K562 (cell line): ENCODE measurements at regions not wholly inside any gene's neighbourhood (a gene's known extent, or its start where the extent isn't known, plus 50 kb on each side); places are given as distances from the start of the nearest gene placed in this dataset.

Source experiments
- CBFA2T3 ChIP-seq: fragments of 450-650 bp; IDR thresholded peaks from 2 replicates; pipeline ENCODE4 v1.6.1; 2017
- DPF2 ChIP-seq: fragments of 450-650 bp; IDR thresholded peaks from 2 replicates; pipeline ENCODE4 v1.6.1; 2016
- EP300 ChIP-seq: IDR thresholded peaks from 2 replicates; pipeline ENCODE4 v1.6.1; 2012; ENCODE audit warnings: low read length, improper control_type of control experiment
- GATAD2A ChIP-seq: fragments of 450-650 bp; IDR thresholded peaks from 2 replicates; pipeline ENCODE4 v1.6.1; 2017
- MAZ ChIP-seq, 2 experiments: fragments of 450-650 bp in 1 of 2; sonication (generic) in 1 of 2; formaldehyde crosslinking; IDR thresholded peaks in 1 of 2; conservative IDR thresholded peaks in 1 of 2; 2 replicates each; pipeline versions ENCODE4 v1.4.0 to v1.5.0; 2020; ENCODE audit warnings: mild to moderate bottlenecking in 1 of 2, missing genetic modification reagents in 1 of 2
- NCOR1 ChIP-seq: fragments of 450-650 bp; IDR thresholded peaks from 2 replicates; pipeline ENCODE4 v1.6.1; 2016; ENCODE audit warnings: mild to moderate bottlenecking, moderate library complexity
- NFIC ChIP-seq: fragments of 450-650 bp; IDR thresholded peaks from 2 replicates; pipeline ENCODE4 v1.6.1; 2017; ENCODE audit warnings: mild to moderate bottlenecking, inconsistent platforms
- TCF3 ChIP-seq: sonication (generic); formaldehyde crosslinking; IDR thresholded peaks from 2 replicates; pipeline ENCODE4 v1.4.0; 2020; ENCODE audit warnings: mild to moderate bottlenecking, missing genetic modification reagents
- TEAD4 ChIP-seq, 2 experiments: sonication (generic) in 1 of 2; formaldehyde crosslinking in 1 of 2; IDR thresholded peaks; 2 replicates each; pipeline versions ENCODE4 v1.6.1 to v1.8.0; 2012 to 2022; ENCODE audit warnings: borderline replicate concordance in 1 of 2, inconsistent platforms in 1 of 2, low read length in 1 of 2, mild to moderate bottlenecking in 1 of 2, missing genetic modification reagents in 1 of 2
- TRIM24 ChIP-seq, 2 experiments: fragments of 450-650 bp; IDR thresholded peaks; 2 replicates each; pipeline ENCODE4 v1.6.1; 2016
- ZNF23 ChIP-seq: fragments of 250-450 bp; sonication (Bioruptor Pico); IDR thresholded peaks from 2 replicates; pipeline ENCODE4 v1.4.0; 2020; ENCODE audit warnings: mild to moderate bottlenecking
- ZNF354B ChIP-seq: fragments of 250-450 bp; sonication (Bioruptor Pico); IDR thresholded peaks from 2 replicates; pipeline ENCODE4 v1.4.0; 2020
- ZNF766 ChIP-seq: fragments of 200-800 bp; sonication (Bioruptor generic); conservative IDR thresholded peaks from 2 replicates; pipeline ENCODE4 v1.6.1; 2016; ENCODE audit warnings: missing genetic modification characterization, missing compliant biosample characterization
- TF ChIP-seq, protein P1 (sequence below), 3 experiments: fragments of 200-800 bp in 1 of 3; fragments of 250-450 bp in 1 of 3; fragments of 450-650 bp in 1 of 3; sonication (Bioruptor Pico) in 1 of 3; sonication (Bioruptor generic) in 1 of 3; formaldehyde crosslinking in 1 of 3; IDR thresholded peaks; 2 replicates each; pipeline versions ENCODE4 v1.6.1 to v1.8.0; 2016 to 2022; ENCODE audit warnings: mild to moderate bottlenecking in 2 of 3, missing genetic modification characterization in 2 of 3, missing compliant biosample characterization in 1 of 3, moderate library complexity in 1 of 3
- TF ChIP-seq, protein P2 (sequence below), 2 experiments: fragments of 150-350 bp in 1 of 2; IDR thresholded peaks; 2 replicates each; pipeline ENCODE4 v1.6.1; 2012 to 2016; ENCODE audit warnings: low read depth in 2 of 2, low read length in 2 of 2, mild to moderate bottlenecking in 1 of 2, moderate library complexity in 1 of 2

DNA sequence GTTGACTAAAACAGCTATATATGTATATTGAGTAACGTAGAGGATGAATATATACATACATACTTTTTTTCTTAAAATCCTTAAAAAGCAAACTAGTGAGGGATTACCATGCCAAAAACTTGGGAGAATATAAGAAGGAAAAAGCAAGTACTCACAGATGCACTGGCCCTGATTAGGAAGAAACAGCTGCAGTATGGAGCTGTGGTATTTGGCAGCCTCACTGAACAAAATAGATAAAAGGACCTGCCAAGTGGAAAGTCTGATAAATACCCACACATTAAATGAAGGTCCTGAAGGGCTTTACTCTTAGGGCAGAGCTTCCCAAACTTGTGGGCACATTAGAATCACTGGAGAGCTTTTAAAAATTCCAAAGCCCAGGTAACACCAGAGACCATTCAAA is 80.6 kb downstream of the FEM1C start (continued):
- no peak for TF ChIP-seq ZNF354B (CRISPR knock-in tag)
- peak; percentile 82 for TF ChIP-seq TCF3 (CRISPR knock-in tag)
- peak; percentile 96 for TF ChIP-seq TEAD4 (IDR thresholded peaks at IDR 0.05; ENCODE audit: low read length)
- no peak for TF ChIP-seq TEAD4 (CRISPR knock-in tag; IDR thresholded peaks at IDR 0.05; ENCODE audit: borderline replicate concordance)
- 0 out of 4 replicates have a peak, but pooled peaks of 1 of the 2 experiments have one; percentile 16 for TF ChIP-seq MAZ (CRISPR knock-in tag; conservative IDR thresholded peaks at IDR 0.05 in 1 of 2, IDR thresholded peaks at IDR 0.05 in 1 of 2)
- peak; percentile 93 for TF ChIP-seq CBFA2T3
- peak; percentile 67; the same call in 1 of the 2 replicates for TF ChIP-seq EP300
- TF ChIP-seq NFIC = peak; percentile 74
- TF ChIP-seq NCOR1 = peak; percentile 86
- TF ChIP-seq, protein P1, sequence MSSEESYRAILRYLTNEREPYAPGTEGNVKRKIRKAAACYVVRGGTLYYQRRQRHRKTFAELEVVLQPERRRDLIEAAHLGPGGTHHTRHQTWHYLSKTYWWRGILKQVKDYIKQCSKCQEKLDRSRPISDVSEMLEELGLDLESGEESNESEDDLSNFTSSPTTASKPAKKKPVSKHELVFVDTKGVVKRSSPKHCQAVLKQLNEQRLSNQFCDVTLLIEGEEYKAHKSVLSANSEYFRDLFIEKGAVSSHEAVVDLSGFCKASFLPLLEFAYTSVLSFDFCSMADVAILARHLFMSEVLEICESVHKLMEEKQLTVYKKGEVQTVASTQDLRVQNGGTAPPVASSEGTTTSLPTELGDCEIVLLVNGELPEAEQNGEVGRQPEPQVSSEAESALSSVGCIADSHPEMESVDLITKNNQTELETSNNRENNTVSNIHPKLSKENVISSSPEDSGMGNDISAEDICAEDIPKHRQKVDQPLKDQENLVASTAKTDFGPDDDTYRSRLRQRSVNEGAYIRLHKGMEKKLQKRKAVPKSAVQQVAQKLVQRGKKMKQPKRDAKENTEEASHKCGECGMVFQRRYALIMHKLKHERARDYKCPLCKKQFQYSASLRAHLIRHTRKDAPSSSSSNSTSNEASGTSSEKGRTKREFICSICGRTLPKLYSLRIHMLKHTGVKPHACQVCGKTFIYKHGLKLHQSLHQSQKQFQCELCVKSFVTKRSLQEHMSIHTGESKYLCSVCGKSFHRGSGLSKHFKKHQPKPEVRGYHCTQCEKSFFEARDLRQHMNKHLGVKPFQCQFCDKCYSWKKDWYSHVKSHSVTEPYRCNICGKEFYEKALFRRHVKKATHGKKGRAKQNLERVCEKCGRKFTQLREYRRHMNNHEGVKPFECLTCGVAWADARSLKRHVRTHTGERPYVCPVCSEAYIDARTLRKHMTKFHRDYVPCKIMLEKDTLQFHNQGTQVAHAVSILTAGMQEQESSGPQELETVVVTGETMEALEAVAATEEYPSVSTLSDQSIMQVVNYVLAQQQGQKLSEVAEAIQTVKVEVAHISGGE (CRISPR knock-in tag; IDR thresholded peaks at IDR 0.05) = peak in 1 of 3 experiments; percentile 75; a peak in 2 of 6 replicates
- TF ChIP-seq ZNF766 (CRISPR knock-in tag) = 0 out of 2 replicates have a peak, but pooled peaks have one; percentile 52
- TF ChIP-seq DPF2 = peak; percentile 62; the same call in 1 of the 2 replicates
- TF ChIP-seq ZNF23 (CRISPR knock-in tag) = no peak
- TF ChIP-seq GATAD2A = no peak
- TF ChIP-seq, protein P2, sequence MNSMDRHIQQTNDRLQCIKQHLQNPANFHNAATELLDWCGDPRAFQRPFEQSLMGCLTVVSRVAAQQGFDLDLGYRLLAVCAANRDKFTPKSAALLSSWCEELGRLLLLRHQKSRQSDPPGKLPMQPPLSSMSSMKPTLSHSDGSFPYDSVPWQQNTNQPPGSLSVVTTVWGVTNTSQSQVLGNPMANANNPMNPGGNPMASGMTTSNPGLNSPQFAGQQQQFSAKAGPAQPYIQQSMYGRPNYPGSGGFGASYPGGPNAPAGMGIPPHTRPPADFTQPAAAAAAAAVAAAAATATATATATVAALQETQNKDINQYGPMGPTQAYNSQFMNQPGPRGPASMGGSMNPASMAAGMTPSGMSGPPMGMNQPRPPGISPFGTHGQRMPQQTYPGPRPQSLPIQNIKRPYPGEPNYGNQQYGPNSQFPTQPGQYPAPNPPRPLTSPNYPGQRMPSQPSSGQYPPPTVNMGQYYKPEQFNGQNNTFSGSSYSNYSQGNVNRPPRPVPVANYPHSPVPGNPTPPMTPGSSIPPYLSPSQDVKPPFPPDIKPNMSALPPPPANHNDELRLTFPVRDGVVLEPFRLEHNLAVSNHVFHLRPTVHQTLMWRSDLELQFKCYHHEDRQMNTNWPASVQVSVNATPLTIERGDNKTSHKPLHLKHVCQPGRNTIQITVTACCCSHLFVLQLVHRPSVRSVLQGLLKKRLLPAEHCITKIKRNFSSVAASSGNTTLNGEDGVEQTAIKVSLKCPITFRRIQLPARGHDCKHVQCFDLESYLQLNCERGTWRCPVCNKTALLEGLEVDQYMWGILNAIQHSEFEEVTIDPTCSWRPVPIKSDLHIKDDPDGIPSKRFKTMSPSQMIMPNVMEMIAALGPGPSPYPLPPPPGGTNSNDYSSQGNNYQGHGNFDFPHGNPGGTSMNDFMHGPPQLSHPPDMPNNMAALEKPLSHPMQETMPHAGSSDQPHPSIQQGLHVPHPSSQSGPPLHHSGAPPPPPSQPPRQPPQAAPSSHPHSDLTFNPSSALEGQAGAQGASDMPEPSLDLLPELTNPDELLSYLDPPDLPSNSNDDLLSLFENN (IDR thresholded peaks at IDR 0.05; ENCODE audit: low read depth in 2 of 2, low read length in 2 of 2) = 0 out of 4 replicates have a peak, but pooled peaks of 1 of the 2 experiments have one; percentile 60
- peak; percentile 61 to 81; a peak in 2 of 4 replicates for TF ChIP-seq TRIM24 (IDR thresholded peaks at IDR 0.05)
